ENCODE measurements at regions not wholly inside any gene's neighbourhood (a gene's known extent, or its start where the extent isn't known, plus 50 kb on each side); places are given as distances from the start of the nearest gene placed in this dataset.

DNA sequence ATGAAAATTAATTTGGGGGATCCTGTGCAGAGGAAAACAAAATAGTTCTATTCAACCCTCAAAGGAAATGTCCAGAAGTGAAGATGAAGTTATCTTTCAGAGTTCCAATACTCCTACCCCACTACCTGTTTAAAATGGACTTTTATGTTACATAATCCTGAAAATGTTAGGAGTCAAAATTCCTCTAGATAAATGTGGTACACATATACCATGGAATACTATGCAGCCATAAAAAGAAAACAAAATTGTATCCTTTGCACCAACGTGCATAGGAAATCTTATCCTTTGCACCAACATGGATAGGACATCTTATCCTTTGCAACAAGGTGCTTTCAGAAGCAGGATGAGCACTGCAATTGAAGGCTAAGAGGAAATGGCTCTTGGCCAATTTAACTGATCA is 245.2 kb downstream of the LTN1 start:
- DNase-seq = no peak

DNA sequence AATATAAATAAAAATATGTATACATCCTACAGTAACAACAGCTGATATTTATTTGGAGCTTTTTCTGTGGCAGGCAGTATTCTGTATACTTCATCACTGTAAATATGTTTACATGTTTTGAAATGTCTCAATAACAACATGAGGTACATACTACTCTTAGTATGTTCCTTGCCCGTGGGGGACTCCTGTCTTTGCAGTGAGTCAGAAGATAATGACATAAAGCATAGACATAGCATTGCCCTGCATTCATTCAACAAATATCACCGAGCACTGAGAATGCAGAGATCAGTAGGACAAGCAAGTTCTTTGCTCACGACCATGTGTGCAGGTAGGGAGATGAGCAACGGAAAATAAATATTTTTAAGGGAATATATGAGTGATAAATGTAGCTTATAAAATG is 246.5 kb downstream of the LTN1 start:
- DNase-seq = no peak

DNA sequence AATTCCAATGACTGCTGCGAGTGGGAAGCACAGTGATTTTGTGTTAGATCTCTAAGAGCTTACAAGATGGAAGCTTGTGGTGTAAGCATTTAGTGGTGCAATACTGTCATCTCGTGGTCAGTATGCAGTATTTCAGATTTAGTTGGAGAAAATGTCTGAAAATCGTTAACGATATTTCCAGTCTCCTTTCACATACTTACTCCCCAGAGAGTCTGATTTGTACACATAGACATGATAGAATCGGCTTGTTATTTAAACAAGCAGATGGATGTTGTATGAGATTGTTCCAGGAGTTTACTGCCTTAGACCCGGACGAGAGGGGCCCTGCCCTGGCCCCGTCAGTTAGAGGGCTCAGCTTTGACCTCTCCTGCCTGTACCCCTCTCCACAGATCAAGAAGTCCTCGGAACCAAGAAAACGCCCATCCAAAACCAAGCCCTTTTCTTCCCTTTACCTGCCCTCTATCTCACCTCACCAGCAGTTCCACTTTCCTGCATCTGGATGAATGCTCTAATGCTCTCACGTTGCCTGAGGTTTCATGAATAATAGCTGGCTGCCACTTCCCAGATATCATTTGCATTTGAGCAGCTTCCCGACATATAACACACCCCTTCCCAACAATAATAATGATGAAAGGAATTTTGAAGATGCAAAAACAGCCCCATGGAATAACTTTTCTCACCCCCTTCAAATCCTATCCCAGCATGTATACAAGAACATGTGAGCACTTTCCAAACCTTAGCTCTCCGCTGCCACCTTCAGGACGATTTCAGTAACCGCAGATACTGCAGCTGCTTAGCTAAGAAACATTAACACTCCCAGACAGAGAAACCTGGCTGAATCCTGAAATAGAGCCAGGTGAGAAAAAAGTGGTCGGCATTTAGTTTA is 247.3 kb downstream of the LTN1 start:
- peak; percentile 55 for DNase-seq

DNA sequence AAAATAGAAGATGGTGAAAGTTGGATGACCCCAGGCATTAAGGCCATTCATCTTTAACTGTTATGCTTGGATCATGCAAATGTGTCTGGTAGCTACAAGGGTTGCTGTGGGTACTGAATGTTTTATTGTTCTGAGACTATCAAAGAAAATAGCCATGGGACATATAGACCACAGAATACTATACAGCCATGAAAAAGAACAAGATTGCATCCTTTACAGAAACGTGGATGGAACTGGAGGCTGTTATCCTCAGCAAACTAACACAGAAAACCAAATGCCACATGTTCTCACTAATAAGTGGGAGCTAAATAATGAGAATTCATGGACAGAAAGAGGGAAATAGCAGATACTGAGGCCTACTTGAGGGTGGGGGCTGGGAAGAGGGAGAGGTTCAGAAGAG is 249.0 kb downstream of the LTN1 start:
- DNase-seq = no peak

DNA sequence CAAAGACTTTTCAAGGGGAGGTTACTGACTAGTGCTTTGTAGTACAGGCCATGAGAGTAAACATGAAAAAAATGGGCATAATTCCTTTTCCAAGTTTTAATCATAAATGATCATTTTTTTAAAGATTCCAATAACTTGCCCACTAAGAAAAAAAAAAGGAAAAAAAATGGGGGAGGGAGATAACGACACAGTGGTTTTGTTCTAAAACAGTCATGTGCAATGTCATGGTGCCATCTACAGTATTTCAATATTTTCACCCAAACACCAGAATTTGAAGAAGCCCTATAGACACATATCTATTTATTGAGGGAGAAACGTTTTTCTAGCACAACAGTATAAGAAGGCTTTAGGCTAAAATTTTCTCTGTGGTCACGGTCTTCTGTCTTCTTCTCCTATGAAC is 250.2 kb downstream of the LTN1 start:
- no peak for DNase-seq

DNA sequence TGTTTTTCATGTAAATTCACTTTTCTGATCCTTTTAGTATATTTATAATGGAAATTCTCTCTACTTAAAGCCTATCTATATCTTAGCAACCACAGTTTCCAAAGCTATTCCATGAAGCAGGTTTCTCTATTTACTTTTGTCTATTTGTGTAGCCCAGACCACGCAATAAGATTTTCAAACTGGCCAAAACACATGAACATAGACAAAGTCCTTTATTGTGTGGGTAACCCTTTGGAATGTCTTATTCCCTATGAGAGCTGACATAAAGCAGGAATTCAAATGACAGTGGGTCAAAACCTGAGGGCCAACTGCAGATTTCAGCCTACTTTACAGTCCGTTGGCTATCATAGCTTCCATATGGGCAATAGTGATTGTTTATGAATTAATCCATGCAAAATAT is 252.6 kb downstream of the LTN1 start:
- DNase-seq = no peak

DNA sequence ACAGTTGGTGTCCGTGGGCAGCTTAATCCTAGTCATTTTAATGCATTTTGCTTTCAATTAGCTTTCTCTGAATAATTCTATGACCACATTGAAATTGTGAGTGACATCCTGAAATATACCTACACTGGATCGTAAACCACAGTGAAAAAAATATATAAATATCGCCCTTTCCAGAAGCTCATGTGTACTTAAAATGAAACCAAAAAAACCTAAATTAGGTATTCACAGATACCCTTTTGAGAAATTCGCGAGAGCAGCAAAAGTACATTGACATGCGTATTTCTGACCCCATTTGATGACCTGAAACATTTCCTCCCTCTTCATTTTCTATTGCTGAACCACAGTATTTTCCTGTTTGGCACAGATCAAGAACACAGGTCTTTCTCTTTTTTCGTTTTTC is 253.8 kb downstream of the LTN1 start:
- DNase-seq = no peak

DNA sequence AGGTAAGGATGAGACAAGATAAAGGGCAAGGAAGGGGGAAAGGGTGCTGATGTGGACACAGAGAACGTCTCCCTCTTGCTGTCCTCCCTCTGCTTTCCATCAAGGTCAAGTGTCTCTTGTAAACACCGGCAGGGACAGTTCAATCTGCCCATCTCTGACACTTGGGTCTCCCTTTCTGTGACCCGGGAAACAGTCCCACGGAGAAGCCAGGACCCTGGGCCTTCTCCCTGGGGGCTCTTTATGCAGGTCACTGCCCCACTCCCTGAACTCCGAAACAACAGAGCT is 254.3 kb downstream of the LTN1 start:
- DNase-seq = no peak

DNA sequence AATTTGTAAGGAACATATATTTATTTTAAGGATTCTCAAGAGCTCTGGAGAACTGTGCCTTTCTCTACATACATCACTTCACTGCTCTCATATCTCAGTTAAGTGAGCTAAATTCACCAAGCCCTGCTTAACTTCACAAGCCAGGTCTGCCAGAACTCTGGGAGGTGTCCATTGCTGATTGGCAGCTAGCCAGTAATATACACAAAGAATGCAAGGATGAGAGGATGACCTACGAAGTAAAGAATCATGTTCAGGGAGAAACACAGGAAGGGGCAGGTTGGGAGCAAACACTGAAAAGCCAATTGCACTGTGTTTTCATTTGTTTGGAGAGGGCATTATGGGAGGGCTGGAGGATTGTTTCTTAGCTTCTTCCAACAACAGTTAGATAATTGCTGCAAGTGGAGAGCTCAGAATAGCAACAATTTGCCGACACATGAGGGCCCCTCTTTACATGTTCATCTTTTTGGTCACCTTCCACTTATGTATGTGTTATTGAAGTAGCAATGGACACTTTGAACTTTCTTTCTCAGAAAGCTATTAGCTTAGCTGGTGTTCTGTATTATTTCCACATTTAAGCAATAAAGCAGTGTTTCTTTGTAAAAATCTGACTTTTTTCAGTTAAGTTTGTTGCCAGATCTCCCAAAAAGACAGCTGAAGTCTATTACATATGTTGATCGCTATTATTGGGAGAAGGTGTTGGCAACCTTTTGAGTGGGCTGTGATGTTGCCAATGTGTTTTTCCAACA is 254.8 kb downstream of the LTN1 start:
- no peak for DNase-seq

DNA sequence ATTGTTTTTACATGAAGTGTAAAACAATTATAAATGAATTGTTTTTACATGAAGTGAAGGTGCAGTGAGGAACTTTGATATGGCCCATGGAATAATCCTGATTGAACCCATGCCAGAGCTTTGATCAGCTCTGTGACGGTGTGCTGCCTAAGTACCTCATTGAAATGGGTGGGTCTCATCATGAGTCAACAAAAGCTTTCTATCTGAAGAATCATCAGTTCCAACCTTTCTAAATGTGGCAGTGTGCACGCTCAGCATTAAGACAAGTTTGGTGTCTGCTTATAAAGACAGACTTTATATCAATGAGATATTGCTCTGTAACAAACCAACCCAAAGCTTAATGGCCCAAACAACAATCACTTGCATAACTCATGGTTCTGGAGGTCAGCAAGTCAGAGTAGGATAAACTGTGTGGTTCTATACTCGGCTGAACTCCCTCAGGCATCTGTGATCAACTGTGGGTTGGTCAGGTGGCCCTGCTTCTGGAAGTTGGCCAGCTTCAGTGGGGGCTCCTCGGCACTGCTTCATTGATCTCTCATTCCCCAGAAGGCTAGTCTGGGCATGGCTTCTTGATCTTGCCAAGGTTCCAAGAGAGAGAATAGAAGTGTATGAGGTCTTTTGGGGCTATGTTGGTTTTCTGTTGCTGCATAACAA is 258.0 kb downstream of the LTN1 start:
- DNase-seq = no peak

DNA sequence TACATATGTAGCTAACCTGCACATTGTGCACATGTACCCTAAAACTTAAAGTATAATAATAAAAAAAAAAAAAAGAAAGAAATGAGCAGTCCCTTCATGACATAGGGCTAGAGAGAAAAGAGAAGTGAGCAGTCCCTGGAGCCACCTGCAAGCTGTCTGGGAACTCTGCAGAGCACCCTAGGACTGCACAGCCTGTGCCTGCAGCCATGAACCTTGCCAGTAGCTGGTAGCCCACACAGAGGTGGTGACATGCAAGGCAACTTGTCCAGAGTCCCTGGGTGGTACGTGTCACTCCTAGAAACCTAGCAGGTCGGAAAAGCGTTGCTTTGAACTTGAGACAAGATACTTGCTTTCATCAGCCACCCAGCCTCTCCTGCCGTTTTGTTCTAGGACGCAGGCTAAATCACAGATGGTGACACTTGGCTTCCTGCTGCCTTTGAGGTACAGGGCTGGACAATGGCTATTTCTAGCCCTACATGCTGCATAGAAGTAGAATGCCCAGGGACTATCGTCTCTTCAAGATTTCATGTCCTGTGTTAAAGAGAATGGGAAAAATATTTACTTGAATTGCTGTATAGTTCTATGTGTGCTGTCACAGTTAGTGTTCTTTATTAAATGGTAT is 260.9 kb downstream of the LTN1 start:
- no peak for DNase-seq

DNA sequence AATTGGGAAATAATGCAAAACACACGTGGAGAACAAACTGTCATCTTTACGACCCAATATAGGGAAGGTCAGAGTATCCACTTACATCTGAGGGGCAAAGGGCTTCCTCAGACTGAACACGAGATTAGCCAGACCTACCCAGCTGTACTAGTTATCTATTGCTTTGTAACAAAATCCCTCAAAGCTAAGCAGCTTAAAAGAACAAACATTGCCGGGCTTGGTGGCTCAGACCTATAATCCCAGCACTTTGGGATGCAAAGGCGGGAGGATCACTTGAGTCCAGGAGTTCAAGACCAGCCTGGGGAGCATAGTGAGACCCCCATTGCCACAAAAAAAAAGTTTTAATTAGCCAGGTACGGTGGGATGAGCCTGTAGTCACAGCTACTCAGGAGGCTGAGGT is 262.8 kb downstream of the LTN1 start:
- no peak for DNase-seq

DNA sequence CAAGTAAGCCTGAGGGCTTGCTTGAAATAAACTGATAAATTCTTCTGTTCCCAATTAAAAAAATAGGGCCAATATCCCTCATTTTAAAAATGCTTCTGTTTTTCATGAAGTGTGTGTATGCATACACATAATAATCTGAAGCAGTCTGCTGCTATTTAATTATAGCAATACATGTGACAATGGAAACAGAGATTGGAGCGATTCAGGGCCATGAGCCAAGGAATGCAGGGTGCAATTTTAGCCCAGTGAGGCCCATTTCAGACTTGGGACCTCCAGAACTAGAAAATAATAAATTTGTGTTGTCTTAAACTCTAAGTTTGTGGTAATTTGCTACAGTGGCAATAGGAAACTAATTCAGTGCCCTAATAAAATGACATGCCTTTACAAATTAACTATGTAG is 264.9 kb downstream of the LTN1 start:
- DNase-seq = no peak

DNA sequence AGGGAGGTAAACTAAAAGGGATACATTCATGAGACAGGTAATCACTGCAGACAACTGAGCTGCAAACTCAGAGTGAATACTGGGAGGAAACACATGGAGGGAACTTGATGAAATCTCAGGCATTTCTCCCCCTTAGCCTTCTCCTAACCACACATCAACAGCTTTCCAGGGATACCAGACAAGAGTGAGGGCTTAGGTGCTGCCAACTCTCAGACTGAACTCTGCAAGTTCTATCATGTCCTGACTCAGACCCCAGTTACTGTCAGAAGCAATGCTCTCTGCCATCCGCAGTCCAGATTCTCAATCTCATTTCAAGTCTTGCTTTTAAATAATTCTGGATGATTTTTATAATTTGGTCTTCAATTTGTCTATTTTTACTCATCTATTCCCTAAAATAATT is 267.3 kb downstream of the LTN1 start:
- no peak for DNase-seq

DNA sequence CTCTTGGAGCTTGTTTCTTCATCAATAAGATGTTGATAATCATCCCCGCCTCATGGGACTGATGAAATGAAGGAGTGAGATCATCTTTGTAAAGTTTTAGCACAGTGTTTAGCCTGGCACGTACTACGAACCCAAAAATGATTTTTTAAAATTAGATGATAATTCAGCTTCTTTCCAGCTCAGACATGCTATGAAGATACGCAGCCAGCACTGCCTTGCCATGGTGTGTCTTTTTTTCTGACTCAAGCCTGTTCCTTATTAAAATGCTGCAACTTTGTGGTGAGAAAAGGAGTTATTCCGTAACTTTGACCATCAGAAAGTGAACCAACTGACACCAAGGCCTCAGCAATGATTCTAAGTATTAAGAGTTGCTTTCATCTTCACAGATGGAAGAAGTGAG is 269.0 kb downstream of the LTN1 start:
- DNase-seq = no peak

DNA sequence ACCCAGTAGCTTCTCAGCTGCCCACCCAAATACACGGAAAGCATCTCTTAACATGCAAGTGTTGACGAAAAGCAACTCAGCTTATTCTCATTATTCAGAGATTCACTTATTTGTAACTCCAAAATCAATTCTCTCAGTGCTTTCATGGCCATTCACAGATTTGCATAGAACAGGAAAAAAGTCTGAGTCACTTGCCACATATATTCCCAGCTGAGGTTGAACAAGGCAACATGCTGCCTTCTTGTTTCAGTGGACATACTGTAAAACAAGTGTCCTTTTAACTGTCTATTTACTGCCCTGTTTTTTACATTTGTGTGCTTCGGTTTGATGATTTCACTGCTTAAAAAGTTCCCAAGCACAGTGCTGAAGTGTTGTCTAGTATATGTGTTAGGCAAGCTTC is 273.0 kb downstream of the LTN1 start:
- no peak for DNase-seq

DNA sequence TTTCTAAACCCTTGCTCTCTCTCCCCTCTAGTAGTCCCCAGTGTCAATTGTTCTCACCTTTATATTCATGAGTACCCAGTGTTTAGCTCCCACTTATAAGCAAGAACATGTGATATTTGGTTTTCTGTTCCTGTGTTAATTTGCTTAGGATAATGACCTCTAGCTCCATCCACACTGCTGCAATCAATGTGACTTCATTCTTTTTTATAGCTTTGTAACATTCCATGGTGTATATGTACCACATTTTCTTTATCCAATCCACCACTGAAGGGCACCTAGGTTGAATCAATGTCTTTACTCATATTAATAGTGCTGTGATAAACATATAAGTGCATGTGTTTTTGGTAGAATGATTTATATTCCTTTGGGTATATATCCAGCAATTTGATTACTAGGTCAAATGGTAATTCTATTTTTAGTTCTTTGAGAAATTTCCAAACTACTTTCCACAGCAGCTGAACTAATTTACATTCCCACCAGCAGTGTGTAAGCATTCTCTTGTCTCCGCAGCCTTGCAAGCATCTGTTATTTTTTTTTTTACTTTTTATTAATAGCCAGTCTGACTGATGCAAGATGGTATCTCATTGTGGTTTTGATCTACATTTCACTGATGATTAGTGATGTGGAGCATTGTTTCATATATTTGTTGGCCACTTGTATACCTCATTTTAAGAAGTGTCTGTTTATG is 277.8 kb downstream of the LTN1 start:
- DNase-seq = no peak

DNA sequence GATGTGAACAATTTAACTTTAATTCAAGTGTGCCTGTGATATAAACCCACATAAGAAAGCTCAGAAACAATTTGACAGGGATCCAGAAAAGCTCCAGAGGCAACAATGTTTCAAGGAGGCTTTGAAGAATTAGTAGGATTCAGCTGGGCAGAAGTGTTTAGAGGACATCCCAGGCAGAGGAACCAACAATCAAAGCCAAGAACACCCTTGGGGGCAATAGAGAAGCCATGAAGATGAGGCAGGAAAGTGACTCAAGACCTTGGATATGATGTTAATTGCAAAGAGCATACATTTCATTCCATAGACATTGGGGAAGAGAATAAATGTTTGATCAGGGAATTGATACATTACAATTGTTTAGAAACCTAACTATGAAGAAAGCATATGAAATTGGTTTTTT is 280.3 kb downstream of the LTN1 start:
- no peak for DNase-seq

DNA sequence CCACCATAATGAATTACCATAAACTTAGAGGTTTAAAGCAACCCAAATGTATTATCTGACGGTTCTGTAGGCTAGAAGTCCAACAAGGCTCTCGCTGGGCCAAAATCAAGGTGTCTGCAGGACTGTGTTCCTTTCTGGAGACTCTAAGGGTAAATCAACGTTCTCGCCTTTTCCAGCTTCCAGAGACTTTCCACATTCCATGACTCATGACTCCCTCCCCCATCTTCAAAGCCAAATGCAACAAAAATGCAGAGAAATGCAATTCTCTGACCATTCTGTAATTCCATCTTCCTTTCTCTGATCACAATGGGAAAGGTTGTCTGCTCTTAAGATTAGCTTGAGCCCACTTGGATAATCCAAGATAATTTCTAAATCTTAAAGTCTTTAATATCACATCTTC is 287.1 kb downstream of the LTN1 start:
- DNase-seq = no peak

DNA sequence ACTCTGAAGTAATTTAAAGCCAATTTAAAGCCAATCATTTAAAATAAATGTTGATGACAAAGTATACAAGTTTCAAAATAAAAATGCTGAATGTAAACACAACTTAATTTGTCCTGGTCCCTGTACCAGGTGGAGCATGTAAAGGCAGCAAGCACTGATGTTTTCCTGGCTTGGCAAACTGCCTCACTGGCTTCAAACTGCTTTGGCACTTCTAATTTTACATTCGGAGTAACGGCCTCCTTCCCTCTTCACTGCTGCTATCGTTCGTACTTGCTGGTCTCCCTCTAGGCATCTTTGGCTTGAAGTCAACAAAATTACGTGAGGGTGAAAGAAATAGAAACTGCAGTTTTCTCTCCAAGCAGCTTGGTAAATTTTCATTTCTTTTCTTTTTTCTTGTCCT is 287.9 kb downstream of the LTN1 start:
- DNase-seq = no peak

DNA sequence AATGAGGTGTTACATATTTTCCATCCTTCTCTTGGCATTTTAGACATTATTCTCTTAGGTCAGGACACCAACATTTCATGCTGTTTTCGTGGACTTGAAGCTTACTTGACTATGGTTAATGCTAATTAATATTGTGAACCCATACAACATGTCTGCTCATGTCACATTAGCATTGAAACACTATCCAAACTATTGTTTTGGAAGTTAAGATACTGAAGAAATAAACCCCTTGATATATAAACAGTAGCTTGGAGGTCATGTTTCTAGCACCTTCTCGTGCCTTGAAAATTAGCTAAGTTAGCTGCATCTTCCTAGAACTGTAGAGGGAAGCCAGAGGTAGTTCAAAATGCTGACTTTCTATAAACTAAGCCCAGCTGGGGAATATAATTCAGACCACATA is 288.8 kb downstream of the LTN1 start:
- no peak for DNase-seq

DNA sequence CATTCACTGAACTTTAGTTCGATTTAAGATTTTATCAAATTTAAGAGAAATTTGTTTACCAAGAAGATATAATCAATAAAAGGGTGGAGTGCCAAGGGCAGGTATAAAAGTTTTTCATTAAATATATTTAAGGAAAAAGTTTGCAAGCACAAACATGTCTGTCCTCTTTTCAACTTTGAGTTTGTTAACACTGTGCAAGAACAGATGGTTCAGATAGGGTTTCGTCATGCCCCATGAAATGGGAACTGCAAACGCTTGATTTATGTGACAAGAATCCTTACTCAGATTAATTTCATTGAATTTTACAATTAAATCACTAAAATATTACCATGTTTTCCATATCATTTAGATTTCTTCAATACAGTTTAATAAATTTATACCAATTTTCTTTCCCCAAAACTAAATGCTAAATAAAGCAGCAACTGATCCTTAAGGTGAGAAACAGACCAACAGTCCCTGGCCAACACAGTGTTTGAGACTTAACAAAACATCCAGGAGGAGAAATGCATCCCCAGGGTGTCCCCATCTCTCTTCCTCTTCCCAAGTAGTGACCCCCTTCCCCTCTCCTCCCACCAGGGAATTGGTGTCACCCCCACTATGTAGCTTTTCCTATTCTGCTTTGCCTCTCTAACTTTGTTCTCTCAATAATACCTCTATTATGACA is 292.9 kb downstream of the LTN1 start:
- DNase-seq = no peak

DNA sequence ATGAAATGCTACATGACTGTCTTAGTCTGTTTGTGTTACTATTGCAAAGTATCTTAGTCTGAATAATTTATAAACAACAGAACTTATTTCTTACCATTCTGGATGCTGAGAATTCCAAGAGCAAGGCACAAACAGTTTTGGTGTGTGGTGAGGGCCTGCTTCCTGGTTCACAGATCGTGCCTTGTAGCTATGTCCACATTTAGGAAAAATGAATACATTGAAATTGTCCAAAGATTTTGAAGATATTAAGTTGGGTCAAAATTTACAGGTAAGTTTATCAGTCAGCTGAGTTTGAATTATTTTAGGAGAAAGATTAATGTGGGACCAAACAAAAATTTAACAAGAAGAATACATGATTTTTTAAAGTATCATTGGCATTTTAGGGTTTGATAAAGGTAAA is 293.5 kb downstream of the LTN1 start:
- no peak for DNase-seq

Measured in central memory CD4-positive, alpha-beta T cell (primary cell).